A549 (cell line): ENCODE measurements at regions not wholly inside any gene's neighbourhood (a gene's known extent, or its start where the extent isn't known, plus 50 kb on each side); places are given as distances from the start of the nearest gene placed in this dataset.

ENCODE experiments used
- ATOH8 ChIP-seq: fragments of 250-450 bp; sonication (Bioruptor Pico); IDR thresholded peaks from 2 replicates; pipeline ENCODE4 v1.5.0; 2020; ENCODE audit warnings: low read depth, mild to moderate bottlenecking, moderate library complexity
- CHD2 ChIP-seq: fragments of 150-350 bp; IDR thresholded peaks from 2 replicates; pipeline ENCODE4 v1.6.1; 2014; ENCODE audit warnings: low read length; ENCODE audit not compliant: partially characterized antibody
- CTCF ChIP-seq: fragments of >200 bp; sonication (Bioruptor Twin); formaldehyde crosslinking; IDR thresholded peaks from 3 replicates; pipeline ENCODE4 v1.5.1; 2016
- ELK1 ChIP-seq: fragments of 150-350 bp; IDR thresholded peaks from 2 replicates; pipeline ENCODE4 v1.6.1; 2014; ENCODE audit warnings: low read depth, mild to moderate bottlenecking, low read length
- EP300 ChIP-seq, 2 experiments: fragments of >200 bp; sonication (Bioruptor Twin); formaldehyde crosslinking; IDR thresholded peaks; 2 replicates in 1 of 2; 3 replicates in 1 of 2; pipeline ENCODE4 v1.6.1; 2016 to 2017
- HOXB13 ChIP-seq: fragments of 250-450 bp; sonication (Bioruptor Pico); IDR thresholded peaks from 2 replicates; pipeline ENCODE4 v1.5.0; 2020; ENCODE audit warnings: low read depth, mild to moderate bottlenecking, moderate library complexity
- KDM1A ChIP-seq: fragments of 200-600 bp; sonication (generic); IDR thresholded peaks from 2 replicates; pipeline ENCODE4 v1.6.1; 2016; ENCODE audit warnings: low read depth, mild to moderate bottlenecking
- MAX ChIP-seq: IDR thresholded peaks from 2 replicates; pipeline ENCODE4 v1.6.1; 2012
- PHF8 ChIP-seq: fragments of 200-600 bp; sonication (generic); IDR thresholded peaks from 2 replicates; pipeline ENCODE4 v1.6.1; 2016; ENCODE audit warnings: low read depth, mild to moderate bottlenecking, antibody characterized with exemption, moderate library complexity, borderline replicate concordance
- POLR2A ChIP-seq: IDR thresholded peaks from 2 replicates; pipeline ENCODE4 v1.6.1; 2012; ENCODE audit warnings: mild to moderate bottlenecking, low read length
- RCOR1 ChIP-seq: fragments of 150-350 bp; IDR thresholded peaks from 2 replicates; pipeline ENCODE4 v1.6.1; 2014; ENCODE audit warnings: antibody characterized with exemption, low read length, low read depth
- TP53 ChIP-seq: fragments of 250-450 bp; sonication (Bioruptor Pico); IDR thresholded peaks from 2 replicates; pipeline ENCODE4 v1.5.0; 2021; ENCODE audit warnings: mild to moderate bottlenecking, moderate library complexity
- USF2 ChIP-seq: fragments of 450-650 bp; IDR thresholded peaks from 2 replicates; pipeline ENCODE4 v1.6.1; 2014; ENCODE audit warnings: antibody characterized with exemption

- TF ChIP-seq RCOR1: no peak
- TF ChIP-seq CTCF: no peak
- TF ChIP-seq KDM1A: no peak
- TF ChIP-seq EP300 (IDR thresholded peaks at IDR 0.05): no peak
- TF ChIP-seq MAX: no peak
- TF ChIP-seq ATOH8 (CRISPR knock-in tag): no peak
- TF ChIP-seq HOXB13 (CRISPR knock-in tag): no peak
- TF ChIP-seq POLR2A: no peak
- TF ChIP-seq CHD2: no peak
- no peak for TF ChIP-seq TP53 (CRISPR knock-in tag)
- TF ChIP-seq ELK1: no peak
- TF ChIP-seq PHF8: no peak
- TF ChIP-seq USF2: no peak
Observed at GRCh38 chr4:97015301-97015700, 1128.0 kb downstream of the STPG2 start.
